A549 (cell line): ENCODE measurements at regions not wholly inside any gene's neighbourhood (a gene's known extent, or its start where the extent isn't known, plus 50 kb on each side); places are given as distances from the start of the nearest gene placed in this dataset.

Experiments
- ATAC-seq, 2 experiments: fragments of 200-7000 bp in 1 of 2; fragments of >200 bp in 1 of 2; cut with Nextera tagmentation in 1 of 2; cut with Tn5 transposase in 1 of 2; 3 replicates each; pipeline versions ENCODE4 v1.8.0 to v1.9.1; 2018 to 2020; ENCODE audit warnings: mild to moderate bottlenecking in 1 of 2, moderate library complexity in 1 of 2
- CTCF ChIA-PET: fragments of 300-600 bp; sonication (Branson Sonifier 250); formaldehyde crosslinking; extraction: SDS; loops from one replicate; lab custom pipeline; 2021; ENCODE audit warnings: antibody characterized with exemption, inconsistent platforms; lab: Yijun Ruan, JAX
- POLR2A ChIA-PET: fragments of 350-600 bp; formaldehyde crosslinking; extraction: SDS; loops from one replicate; lab custom pipeline; 2021; ENCODE audit warnings: antibody characterized with exemption, inconsistent platforms; lab: Yijun Ruan, JAX
- DNase-seq, 2 experiments: peaks; one replicate each; pipeline versions ENCODE4 v3.0.0 to v3.0.0-alpha.2; 2011 to 2016; ENCODE audit warnings: low read depth in 1 of 2, low spot score in 1 of 2
- FAIRE-seq: peaks from 2 replicates; lab custom pipeline; 2011; peaks lifted over from hg19 to GRCh38; lab: Jason Lieb, UNC
- H3K27ac ChIP-seq, 2 experiments: fragments of >200 bp; sonication (Bioruptor Twin); formaldehyde crosslinking; 3 replicates each; pipeline ENCODE4 v1.5.1; 2016 to 2017
- H3K4me1 ChIP-seq: fragments of >200 bp; sonication (Bioruptor Twin); formaldehyde crosslinking; 3 replicates; pipeline ENCODE4 v1.6.1; 2016
- H3K4me2 ChIP-seq: fragments of >200 bp; sonication (Bioruptor Twin); formaldehyde crosslinking; 3 replicates; pipeline ENCODE4 v1.6.1; 2016
- H3K4me3 ChIP-seq: fragments of >200 bp; sonication (Bioruptor Twin); formaldehyde crosslinking; 3 replicates; pipeline ENCODE4 v1.5.1; 2016
- H3K9me3 ChIP-seq: fragments of >200 bp; sonication (Bioruptor Twin); formaldehyde crosslinking; 3 replicates; pipeline ENCODE4 v1.6.1; 2016
- ATOH8 ChIP-seq: fragments of 250-450 bp; sonication (Bioruptor Pico); IDR thresholded peaks from 2 replicates; pipeline ENCODE4 v1.5.0; 2020; ENCODE audit warnings: low read depth, mild to moderate bottlenecking, moderate library complexity
- BCL3 ChIP-seq: fragments of >200 bp; sonication (Bioruptor Twin); formaldehyde crosslinking; IDR thresholded peaks from 3 replicates; pipeline ENCODE4 v1.6.1; 2016
- CHD2 ChIP-seq: fragments of 150-350 bp; IDR thresholded peaks from 2 replicates; pipeline ENCODE4 v1.6.1; 2014; ENCODE audit warnings: low read length; ENCODE audit not compliant: partially characterized antibody
- CHD4 ChIP-seq: fragments of 200-600 bp; sonication (generic); IDR thresholded peaks from 2 replicates; pipeline ENCODE4 v1.6.1; 2016; ENCODE audit warnings: antibody characterized with exemption, mild to moderate bottlenecking, borderline replicate concordance
- E2F6 ChIP-seq: IDR thresholded peaks from 2 replicates; pipeline ENCODE4 v1.6.1; 2012; ENCODE audit warnings: low read depth, borderline replicate concordance
- EHF ChIP-seq: fragments of 250-450 bp; sonication (Bioruptor Pico); IDR thresholded peaks from 2 replicates; pipeline ENCODE4 v1.5.0; 2020; ENCODE audit warnings: mild to moderate bottlenecking
- ESRRA ChIP-seq: fragments of 150-350 bp; IDR thresholded peaks from 2 replicates; pipeline ENCODE4 v1.6.1; 2014; ENCODE audit warnings: mild to moderate bottlenecking, low read length, borderline replicate concordance
- FOXS1 ChIP-seq: fragments of 250-450 bp; sonication (Bioruptor Pico); IDR thresholded peaks from 2 replicates; pipeline ENCODE4 v1.5.0; 2020; ENCODE audit warnings: mild to moderate bottlenecking, moderate library complexity
- GATA3 ChIP-seq: IDR thresholded peaks from 2 replicates; pipeline ENCODE4 v1.6.1; 2012; ENCODE audit warnings: borderline replicate concordance
- HES2 ChIP-seq: fragments of >200 bp; sonication (Bioruptor Twin); formaldehyde crosslinking; IDR thresholded peaks from 2 replicates; pipeline ENCODE4 v1.6.1; 2016
- HEYL ChIP-seq: fragments of 250-450 bp; sonication (Bioruptor Pico); IDR thresholded peaks from 2 replicates; pipeline ENCODE4 v1.8.0; 2021; ENCODE audit warnings: mild to moderate bottlenecking, moderate library complexity
- HOXB13 ChIP-seq: fragments of 250-450 bp; sonication (Bioruptor Pico); IDR thresholded peaks from 2 replicates; pipeline ENCODE4 v1.5.0; 2020; ENCODE audit warnings: low read depth, mild to moderate bottlenecking, moderate library complexity
- JUN ChIP-seq, 2 experiments: fragments of >200 bp; sonication (Bioruptor Twin); formaldehyde crosslinking; IDR thresholded peaks; 2 replicates in 1 of 2; 3 replicates in 1 of 2; pipeline ENCODE4 v1.6.1; 2016 to 2017
- KDM1A ChIP-seq: fragments of 200-600 bp; sonication (generic); IDR thresholded peaks from 2 replicates; pipeline ENCODE4 v1.6.1; 2016; ENCODE audit warnings: low read depth, mild to moderate bottlenecking
- MAFK ChIP-seq: fragments of 450-650 bp; IDR thresholded peaks from 2 replicates; pipeline ENCODE4 v1.6.1; 2014; ENCODE audit not compliant: partially characterized antibody
- MAX ChIP-seq: IDR thresholded peaks from 2 replicates; pipeline ENCODE4 v1.6.1; 2012
- NPAS2 ChIP-seq: fragments of 250-450 bp; sonication (Bioruptor Pico); IDR thresholded peaks from 2 replicates; pipeline ENCODE4 v1.8.0; 2022; ENCODE audit warnings: mild to moderate bottlenecking, moderate library complexity, borderline replicate concordance
- NR3C1 ChIP-seq: fragments of >200 bp; sonication (Bioruptor Twin); formaldehyde crosslinking; IDR thresholded peaks from 3 replicates; pipeline ENCODE4 v1.6.1; 2017
- POLR2AphosphoS2 ChIP-seq: conservative IDR thresholded peaks from 2 replicates; pipeline ENCODE4 v1.6.1; 2012; ENCODE audit warnings: low read length, improper control_type of control experiment, inconsistent platforms
- RAD21 ChIP-seq, 2 experiments: fragments of >200 bp in 1 of 2; sonication (Bioruptor Twin) in 1 of 2; formaldehyde crosslinking in 1 of 2; IDR thresholded peaks in 1 of 2; conservative IDR thresholded peaks in 1 of 2; 2 replicates in 1 of 2; 3 replicates in 1 of 2; pipeline ENCODE4 v1.6.1; 2012 to 2018; ENCODE audit warnings: inconsistent platforms in 1 of 2
- RNF2 ChIP-seq: fragments of 200-600 bp; sonication (generic); IDR thresholded peaks from 2 replicates; pipeline ENCODE4 v1.6.1; 2016; ENCODE audit warnings: low read depth, mild to moderate bottlenecking, antibody characterized with exemption, moderate library complexity, borderline replicate concordance
- SREBF2 ChIP-seq: fragments of 450-650 bp; IDR thresholded peaks from 2 replicates; pipeline ENCODE4 v1.6.1; 2014; ENCODE audit warnings: mild to moderate bottlenecking, moderate library complexity
- TFCP2L1 ChIP-seq: fragments of 250-450 bp; sonication (Bioruptor Pico); IDR thresholded peaks from 2 replicates; pipeline ENCODE4 v1.5.0; 2021; ENCODE audit warnings: mild to moderate bottlenecking
- TP53 ChIP-seq: fragments of 250-450 bp; sonication (Bioruptor Pico); IDR thresholded peaks from 2 replicates; pipeline ENCODE4 v1.5.0; 2021; ENCODE audit warnings: mild to moderate bottlenecking, moderate library complexity
- ZNF302 ChIP-seq: fragments of 250-450 bp; sonication (Bioruptor Pico); IDR thresholded peaks from 2 replicates; pipeline ENCODE4 v1.9.0; 2021; ENCODE audit warnings: inconsistent platforms, mild to moderate bottlenecking, moderate library complexity
- ZSCAN20 ChIP-seq: fragments of 250-450 bp; sonication (Bioruptor Pico); IDR thresholded peaks from 2 replicates; pipeline ENCODE4 v1.8.0; 2022; ENCODE audit warnings: mild to moderate bottlenecking, moderate library complexity
- WGBS: methylation state at CpG from one replicate; pipeline ENCODE4 v1.1.6; 2017; ENCODE audit errors: missing lambda C conversion rate; 5-methylcytosine and 5-hydroxymethylcytosine counted together

GRCh38 chr13:61756031-61756430 is 340.4 kb upstream of the PCDH20 start:
- CTCF ChIA-PET, result no interaction called here
- Histone ChIP-seq H3K27ac (no peak overlapping the region), H3K4me3 (no peak overlapping the region), H3K9me3 (no peaks in the 10 kb centered on the region), H3K4me2 (no peak overlapping the region), H3K4me1 (no peaks in the 10 kb centered on the region)
- FAIRE-seq, result no peak
- TF ChIP-seq BCL3 (no peak), NR3C1 (no peak), ZNF302 (CRISPR knock-in tag) (no peak), CHD4 (no peak), MAFK (no peak), GATA3 (no peak), MAX (no peak), FOXS1 (no peak), SREBF2 (no peak), TP53 (CRISPR knock-in tag) (no peak), EHF (CRISPR knock-in tag) (no peak), CHD2 (no peak), RNF2 (no peak), KDM1A (no peak), HES2 (no peak), ESRRA (no peak), ATOH8 (no peak), RAD21 (conservative IDR thresholded peaks at IDR 0.05 in 1 of 2, IDR thresholded peaks at IDR 0.05 in 1 of 2) (no peak), E2F6 (no peak), HOXB13 (CRISPR knock-in tag) (no peak)
- no peak for ATAC-seq
- POLR2A ChIA-PET, result no interaction called here
- 0% methylated on average over 1 of the region's 1 CpG for WGBS
- no peak for DNase-seq

GRCh38 chr13:61751039-61751438 is 335.4 kb upstream of the PCDH20 start:
- CTCF ChIA-PET, result no interaction called here
- no peak for ATAC-seq

GRCh38 chr13:61738236-61738750 is 322.6 kb upstream of the PCDH20 start:
- no peaks in the 10 kb centered on the region for H3K9me3 ChIP-seq
- no peak for DNase-seq
- POLR2A ChIA-PET, result no interaction called here
- no peak for FAIRE-seq
- no peak overlapping the region for H3K4me2 ChIP-seq
- H3K27ac ChIP-seq, result no peak overlapping the region
- H3K4me1 ChIP-seq, result no peaks in the 10 kb centered on the region
- CTCF ChIA-PET, result no interaction called here
- 11% methylated on average over 2 of the region's 2 CpGs for WGBS
- TF ChIP-seq JUN (IDR thresholded peaks at IDR 0.05), result no peak
- no peak for TF ChIP-seq NPAS2
- no peak for TF ChIP-seq ZSCAN20 (CRISPR knock-in tag)
- TF ChIP-seq BCL3, result no peak
- TF ChIP-seq TFCP2L1 (CRISPR knock-in tag), result no peak
- no peak for TF ChIP-seq GATA3
- TF ChIP-seq HEYL (CRISPR knock-in tag), result no peak
- H3K4me3 ChIP-seq, result no peak overlapping the region
- no peak for ATAC-seq

More at GRCh38 chr13:61751039-61751438, 335.4 kb upstream of the PCDH20 start:
- no peak overlapping the region for H3K4me2 ChIP-seq
- no peak overlapping the region for H3K27ac ChIP-seq
- POLR2A ChIA-PET, result no interaction called here
- DNase-seq (no peak), FAIRE-seq (no peak)
- TF ChIP-seq FOXS1 (no peak), ZSCAN20 (CRISPR knock-in tag) (no peak), POLR2AphosphoS2 (no peak), CHD4 (no peak), RNF2 (no peak)
- no peak overlapping the region for H3K4me3 ChIP-seq
- no peaks in the 10 kb centered on the region for H3K9me3 ChIP-seq
- no peaks in the 10 kb centered on the region for H3K4me1 ChIP-seq
